Activated T-cell treated with anti-CD3 and anti-CD28 coated beads, Interleukin-2, amount 50 U/mL, for 24 hours (primary cell): ENCODE measurements at regions not wholly inside any gene's neighbourhood (a gene's known extent, or its start where the extent isn't known, plus 50 kb on each side); places are given as distances from the start of the nearest gene placed in this dataset.
"Not testable (repeated sequence)": the region's sequence is repeated elsewhere in the genome, so short reads cannot be mapped to it uniquely, and the experiment has no call there.

Experiments
- DNase-seq: peaks from one replicate; pipeline ENCODE4 v3.0.0-alpha.2; 2020
- H3K27ac Mint-ChIP-seq: 2 replicates; pipeline ENCODE4 v1.8.0; 2020; ENCODE audit warnings: mild to moderate bottlenecking, mixed read lengths
- H3K27me3 Mint-ChIP-seq: 2 replicates; pipeline ENCODE4 v1.8.0; 2020; ENCODE audit warnings: mixed read lengths
- H3K36me3 Mint-ChIP-seq: 2 replicates; pipeline ENCODE4 v1.8.0; 2020; ENCODE audit warnings: low read depth, mixed read lengths
- H3K4me1 Mint-ChIP-seq: 2 replicates; pipeline ENCODE4 v1.8.0; 2020; ENCODE audit warnings: low read depth, mixed read lengths
- H3K4me3 Mint-ChIP-seq: 2 replicates; pipeline ENCODE4 v1.8.0; 2020; ENCODE audit warnings: mild to moderate bottlenecking, moderate library complexity, mixed read lengths
- H3K9me3 Mint-ChIP-seq: 2 replicates; pipeline ENCODE4 v1.8.0; 2020; ENCODE audit warnings: mixed read lengths

- no peak for DNase-seq
- H3K36me3 Mint-ChIP-seq: no peaks in the 10 kb centered on the region
- no peak overlapping the region for H3K4me3 Mint-ChIP-seq
- no peaks in the 10 kb centered on the region for H3K4me1 Mint-ChIP-seq
- no peaks in the 10 kb centered on the region for H3K9me3 Mint-ChIP-seq
- H3K27ac Mint-ChIP-seq: no peak overlapping the region
- peaks cover 22% of the 10 kb centered on the region for H3K27me3 Mint-ChIP-seq
Observed at GRCh38 chr15:77838595-77838994, 205.9 kb upstream of the LINGO1 start.

- Mint-ChIP-seq H3K4me1 (no peaks in the 10 kb centered on the region), H3K27me3 (peaks cover 22% of the 10 kb centered on the region), H3K4me3 (no peak overlapping the region), H3K9me3 (no peaks in the 10 kb centered on the region), H3K27ac (no peak overlapping the region), H3K36me3 (no peaks in the 10 kb centered on the region)
- DNase-seq: no peak
Observed at GRCh38 chr15:77838061-77838460, 205.3 kb upstream of the LINGO1 start.

- no peaks in the 10 kb centered on the region for H3K36me3 Mint-ChIP-seq
- no peaks in the 10 kb centered on the region for H3K9me3 Mint-ChIP-seq
- DNase-seq: no peak
- no peak overlapping the region for H3K27ac Mint-ChIP-seq
- no peaks in the 10 kb centered on the region for H3K4me1 Mint-ChIP-seq
- H3K27me3 Mint-ChIP-seq: peaks cover 22% of the 10 kb centered on the region
- H3K4me3 Mint-ChIP-seq: no peak overlapping the region
Observed at GRCh38 chr15:77837649-77838025, 204.9 kb upstream of the LINGO1 start.

DNA sequence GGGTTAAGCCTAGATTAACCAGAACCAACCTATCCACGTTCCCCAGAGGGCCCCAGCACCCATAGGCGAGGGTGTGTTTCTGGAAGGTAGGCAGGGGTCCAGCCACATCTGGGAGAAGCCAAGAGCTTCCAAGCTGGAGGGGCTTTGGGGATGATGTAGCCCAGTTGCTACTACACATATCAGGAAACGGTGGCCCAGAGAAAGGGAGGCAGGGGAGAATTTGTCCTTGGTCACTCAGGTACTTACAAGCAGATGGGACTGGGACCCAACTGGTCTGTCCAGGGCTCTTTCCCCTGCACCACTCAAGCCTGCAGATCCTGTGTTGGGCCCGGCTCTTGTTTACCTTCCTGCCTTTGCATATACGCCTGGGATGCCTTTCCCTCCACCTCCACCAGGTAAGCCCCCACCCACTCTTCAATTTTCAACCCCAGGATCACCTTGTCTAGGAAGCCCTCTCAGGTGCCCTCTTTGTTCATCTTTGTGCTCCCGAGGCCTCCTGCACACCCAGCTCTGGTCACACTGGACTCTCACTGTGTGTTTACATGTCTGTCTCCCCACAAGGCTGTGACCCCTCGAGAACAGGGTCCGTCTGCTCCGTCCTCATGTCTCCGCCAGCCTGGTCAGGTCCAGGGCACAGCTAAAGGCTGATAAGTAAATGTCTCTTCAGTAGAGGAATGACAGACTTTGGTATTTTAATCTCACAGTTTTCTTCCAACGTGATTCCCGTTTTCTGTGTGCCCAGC, 204.4 kb upstream of the LINGO1 start:
- Mint-ChIP-seq H3K27ac (no peak overlapping the region), H3K27me3 (peaks cover 22% of the 10 kb centered on the region), H3K36me3 (no peaks in the 10 kb centered on the region), H3K4me1 (no peaks in the 10 kb centered on the region), H3K4me3 (no peak overlapping the region), H3K9me3 (no peaks in the 10 kb centered on the region)
- DNase-seq: no peak

- Mint-ChIP-seq H3K27me3 (peaks cover 22% of the 10 kb centered on the region), H3K4me3 (no peak overlapping the region), H3K36me3 (no peaks in the 10 kb centered on the region), H3K9me3 (no peaks in the 10 kb centered on the region), H3K4me1 (no peaks in the 10 kb centered on the region), H3K27ac (no peak overlapping the region)
- DNase-seq: no peak
Observed at GRCh38 chr15:77836121-77836692, 203.5 kb upstream of the LINGO1 start.

DNA sequence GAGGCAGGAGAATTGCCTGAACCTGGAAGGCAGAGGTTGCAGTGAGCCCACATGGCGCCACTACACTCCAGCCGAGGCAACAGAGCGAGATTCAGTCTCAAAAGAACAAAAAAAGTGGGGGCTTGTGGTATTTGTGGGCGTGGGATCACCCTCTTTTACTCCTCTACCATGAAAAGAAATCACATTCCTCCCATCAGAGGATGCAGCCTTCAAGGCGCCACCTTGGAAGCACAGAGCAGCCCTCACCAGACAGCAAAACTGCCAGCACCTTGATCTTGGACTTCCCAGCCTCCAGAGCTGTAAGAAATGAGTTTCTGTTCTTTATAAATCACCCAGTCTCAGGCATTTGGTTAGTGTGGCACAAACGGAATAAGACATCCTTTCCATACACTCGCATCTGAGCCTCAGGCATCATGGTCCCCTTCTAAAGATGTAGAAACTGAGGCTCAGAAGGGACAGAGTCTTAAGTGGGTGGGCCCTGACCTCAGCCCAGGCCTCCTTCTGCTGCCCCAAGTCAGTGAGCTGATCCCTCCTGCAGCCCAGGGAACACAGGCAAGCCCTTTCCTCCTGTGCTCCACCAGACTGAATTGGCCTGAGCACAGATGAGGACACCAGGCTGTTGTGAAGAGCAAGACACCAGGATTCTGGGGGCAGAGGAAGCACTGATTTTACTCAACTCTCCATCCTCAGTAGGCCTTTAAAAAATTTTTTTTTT, 201.7 kb upstream of the LINGO1 start:
- H3K36me3 Mint-ChIP-seq: no peaks in the 10 kb centered on the region
- peaks cover 14% of the 10 kb centered on the region for H3K27me3 Mint-ChIP-seq
- no peak overlapping the region for H3K4me3 Mint-ChIP-seq
- no peak for DNase-seq
- H3K27ac Mint-ChIP-seq: no peak overlapping the region
- no peaks in the 10 kb centered on the region for H3K9me3 Mint-ChIP-seq
- peaks cover 2% of the 10 kb centered on the region for H3K4me1 Mint-ChIP-seq

DNA sequence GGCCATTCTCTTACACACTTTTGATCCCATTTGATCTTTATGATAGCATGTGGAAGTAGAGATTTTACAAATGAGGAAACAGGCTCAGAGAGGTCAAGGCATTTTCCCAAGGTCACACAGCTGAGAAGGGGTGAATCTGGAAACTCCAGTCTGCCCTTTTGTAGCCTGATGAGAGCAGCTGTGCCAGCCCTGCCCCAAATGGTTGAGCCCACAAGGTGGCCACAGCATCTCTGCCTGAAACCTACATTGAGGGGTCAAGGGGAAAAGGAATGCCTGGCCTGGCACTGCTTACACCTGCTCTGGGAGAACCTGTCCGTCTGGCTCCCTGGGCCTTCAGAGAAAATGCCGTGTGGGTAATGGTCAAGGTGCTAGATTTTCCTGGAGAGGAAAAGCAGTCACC, 200.2 kb upstream of the LINGO1 start:
- H3K4me3 Mint-ChIP-seq: no peak overlapping the region
- H3K27me3 Mint-ChIP-seq: peaks cover 7% of the 10 kb centered on the region
- no peaks in the 10 kb centered on the region for H3K36me3 Mint-ChIP-seq
- no peak for DNase-seq
- H3K27ac Mint-ChIP-seq: no peak overlapping the region
- peaks cover 2% of the 10 kb centered on the region for H3K4me1 Mint-ChIP-seq
- H3K9me3 Mint-ChIP-seq: no peaks in the 10 kb centered on the region

DNA sequence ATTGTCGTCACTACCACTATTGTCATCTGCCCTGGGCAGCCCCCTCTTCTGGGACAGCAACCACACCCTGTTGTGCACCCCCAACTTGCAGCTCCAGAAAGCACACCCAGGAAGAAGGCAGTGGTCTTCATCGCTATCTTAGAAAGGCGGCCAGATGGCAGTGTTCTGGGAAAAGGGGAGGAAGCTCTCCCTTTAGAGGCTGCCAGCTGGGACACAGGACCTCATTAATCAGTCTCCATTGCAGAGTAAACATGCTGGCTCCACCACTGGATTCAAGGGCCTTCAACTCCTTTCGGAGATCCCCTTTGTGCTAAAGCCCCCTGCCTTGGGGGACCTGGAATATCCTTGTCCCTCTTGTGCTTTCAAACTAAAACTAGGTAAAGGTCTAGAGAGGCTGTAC, 199.3 kb upstream of the LINGO1 start:
- H3K36me3 Mint-ChIP-seq: no peaks in the 10 kb centered on the region
- peaks cover 3% of the 10 kb centered on the region for H3K27me3 Mint-ChIP-seq
- H3K4me1 Mint-ChIP-seq: peaks cover 2% of the 10 kb centered on the region
- no peak overlapping the region for H3K27ac Mint-ChIP-seq
- H3K4me3 Mint-ChIP-seq: no peak overlapping the region
- no peak for DNase-seq
- no peaks in the 10 kb centered on the region for H3K9me3 Mint-ChIP-seq

GRCh38 chr15:77830051-77830468, 197.3 kb upstream of the LINGO1 start:
- H3K4me3 Mint-ChIP-seq: no peak overlapping the region
- no peaks in the 10 kb centered on the region for H3K27me3 Mint-ChIP-seq

DNA sequence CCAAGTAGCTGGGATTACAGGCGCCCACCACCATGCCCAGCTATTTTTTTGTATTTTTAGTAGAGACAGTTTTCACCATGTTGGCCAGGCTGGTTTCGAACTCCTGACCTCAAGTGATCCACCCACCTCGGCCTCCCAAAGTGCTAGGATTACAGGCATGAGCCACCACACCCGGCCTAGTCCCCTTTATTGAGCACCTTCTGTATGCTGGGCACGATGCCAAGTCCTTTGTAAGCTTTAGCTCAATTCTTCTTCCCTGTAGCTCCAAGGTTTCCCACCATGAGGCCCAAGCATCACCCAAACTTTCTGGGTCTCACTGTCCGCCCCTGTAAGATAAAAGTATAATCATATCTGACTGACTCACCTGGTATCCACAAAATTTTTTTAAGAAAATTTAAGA, 196.6 kb upstream of the LINGO1 start:
- not testable (repeated sequence) for H3K4me1 Mint-ChIP-seq, DNase-seq, H3K27ac Mint-ChIP-seq, H3K9me3 Mint-ChIP-seq, H3K36me3 Mint-ChIP-seq, H3K4me3 Mint-ChIP-seq, H3K27me3 Mint-ChIP-seq

More at GRCh38 chr15:77830051-77830468, 197.3 kb upstream of the LINGO1 start:
- peaks cover 2% of the 10 kb centered on the region for H3K4me1 Mint-ChIP-seq
- no peaks in the 10 kb centered on the region for H3K9me3 Mint-ChIP-seq
- no peak overlapping the region for H3K27ac Mint-ChIP-seq
- no peaks in the 10 kb centered on the region for H3K36me3 Mint-ChIP-seq
- DNase-seq: no peak

DNA sequence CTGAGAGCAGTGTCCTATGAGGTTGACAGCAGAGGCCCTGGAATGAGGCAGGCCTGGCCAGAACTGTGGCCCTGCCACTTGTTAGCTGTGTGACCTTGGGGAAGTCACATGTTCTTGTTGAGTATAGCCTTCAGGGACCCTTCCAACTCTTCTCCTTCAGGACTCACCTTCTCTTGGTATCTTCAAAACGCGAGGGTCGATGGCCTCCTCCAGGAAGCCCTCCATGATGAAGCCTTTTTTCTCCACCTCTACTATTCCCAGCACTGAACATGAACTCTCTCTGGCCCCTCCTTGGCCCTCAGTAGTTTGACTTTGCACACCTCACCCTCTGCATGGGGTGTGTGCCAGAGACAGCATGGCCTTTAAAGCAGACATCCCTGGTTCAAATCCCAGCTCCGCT, 195.1 kb upstream of the LINGO1 start:
- no peaks in the 10 kb centered on the region for H3K9me3 Mint-ChIP-seq
- no peak overlapping the region for H3K27ac Mint-ChIP-seq
- H3K4me1 Mint-ChIP-seq: peaks cover 2% of the 10 kb centered on the region
- H3K4me3 Mint-ChIP-seq: no peak overlapping the region
- H3K27me3 Mint-ChIP-seq: peaks cover 3% of the 10 kb centered on the region
- no peak for DNase-seq
- H3K36me3 Mint-ChIP-seq: no peaks in the 10 kb centered on the region

- no peaks in the 10 kb centered on the region for H3K36me3 Mint-ChIP-seq
- H3K9me3 Mint-ChIP-seq: no peaks in the 10 kb centered on the region
- DNase-seq: no peak
- H3K27me3 Mint-ChIP-seq: peaks cover 19% of the 10 kb centered on the region
- peaks cover 2% of the 10 kb centered on the region for H3K4me1 Mint-ChIP-seq
- H3K4me3 Mint-ChIP-seq: no peak overlapping the region
- no peak overlapping the region for H3K27ac Mint-ChIP-seq
Observed at GRCh38 chr15:77826006-77826695, 193.4 kb upstream of the LINGO1 start.

DNA sequence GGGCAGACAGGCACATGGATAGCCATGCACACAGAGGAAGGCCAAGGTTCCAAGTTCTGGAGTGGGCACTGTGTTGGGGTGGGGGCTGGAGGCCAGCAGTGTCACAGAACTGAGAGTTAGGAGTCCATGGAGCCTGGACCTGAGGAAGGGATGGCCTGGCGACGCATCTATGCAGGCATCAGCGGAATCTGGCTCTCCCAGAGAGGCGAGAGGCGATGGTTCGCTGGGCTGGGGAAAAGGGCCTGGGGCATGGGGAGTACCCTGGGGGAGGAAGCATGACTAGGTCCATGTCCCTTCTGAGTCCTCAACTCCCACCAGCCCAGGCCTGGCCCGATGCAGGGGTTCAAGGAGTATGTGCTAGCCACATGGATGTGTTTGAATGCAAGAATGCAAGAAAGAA, 192.8 kb upstream of the LINGO1 start:
- no peak overlapping the region for H3K4me3 Mint-ChIP-seq
- H3K27me3 Mint-ChIP-seq: peaks cover 25% of the 10 kb centered on the region
- H3K27ac Mint-ChIP-seq: no peak overlapping the region
- no peak for DNase-seq
- H3K36me3 Mint-ChIP-seq: no peaks in the 10 kb centered on the region
- H3K4me1 Mint-ChIP-seq: peaks cover 4% of the 10 kb centered on the region
- H3K9me3 Mint-ChIP-seq: no peaks in the 10 kb centered on the region

DNA sequence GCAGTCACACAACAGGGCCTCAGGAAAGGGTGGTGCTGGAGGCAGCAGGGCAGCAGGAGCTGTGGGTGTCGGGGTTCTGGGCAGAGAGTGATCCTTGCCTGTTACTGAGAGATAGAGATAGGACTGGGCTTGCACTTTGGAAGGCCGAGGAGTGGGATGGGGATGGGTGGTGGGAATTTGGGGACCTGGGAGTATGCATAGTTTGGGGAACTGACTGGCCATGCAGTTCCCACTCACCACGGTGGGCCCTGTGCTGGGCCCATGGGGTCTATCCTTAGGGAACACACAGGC, 192.5 kb upstream of the LINGO1 start:
- H3K4me1 Mint-ChIP-seq: peaks cover 7% of the 10 kb centered on the region
- no peak overlapping the region for H3K4me3 Mint-ChIP-seq
- no peaks in the 10 kb centered on the region for H3K9me3 Mint-ChIP-seq

More for the DNA sequence above, 192.5 kb upstream of the LINGO1 start:
- DNase-seq: no peak
- Mint-ChIP-seq H3K27ac (no peak overlapping the region), H3K36me3 (no peaks in the 10 kb centered on the region), H3K27me3 (peaks cover 29% of the 10 kb centered on the region)
